GM18868 (cell line): ENCODE measurements at regions not wholly inside any gene's neighbourhood (a gene's known extent, or its start where the extent isn't known, plus 50 kb on each side); places are given as distances from the start of the nearest gene placed in this dataset.
"Not testable (repeated sequence)": the region's sequence is repeated elsewhere in the genome, so short reads cannot be mapped to it uniquely, and the experiment has no call there.

Source experiments
- ATAC-seq: cut with Tn5 transposase; IDR thresholded peaks from one replicate; pipeline ENCODE4 v1.9.1; 2021; ENCODE audit warnings: mild to moderate bottlenecking, moderate library complexity; ENCODE audit not compliant: unreplicated experiment

DNA sequence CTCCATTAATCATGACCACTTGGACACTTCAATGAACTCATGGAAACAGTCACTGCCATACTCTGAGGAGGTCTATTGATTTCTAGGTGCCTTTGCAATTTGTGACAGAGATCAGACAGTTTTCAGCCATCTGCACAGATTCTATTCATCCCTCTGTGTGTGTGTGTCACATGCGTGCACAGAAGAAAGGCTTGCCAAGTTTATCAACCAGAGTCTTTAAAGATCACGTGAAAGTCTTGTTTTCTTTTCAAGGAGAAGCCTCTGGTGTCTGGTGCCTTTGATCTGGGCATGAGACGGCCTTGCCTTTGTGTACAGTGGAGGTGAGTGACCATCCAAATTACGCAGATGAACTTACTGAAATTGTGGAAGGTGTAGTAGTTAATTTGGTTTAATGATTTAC is 164.2 kb downstream of the VAPA start:
- no peak for ATAC-seq

- ATAC-seq, result no peak
Measured at GRCh38 chr18:10080372-10080771, 166.6 kb downstream of the VAPA start.

DNA sequence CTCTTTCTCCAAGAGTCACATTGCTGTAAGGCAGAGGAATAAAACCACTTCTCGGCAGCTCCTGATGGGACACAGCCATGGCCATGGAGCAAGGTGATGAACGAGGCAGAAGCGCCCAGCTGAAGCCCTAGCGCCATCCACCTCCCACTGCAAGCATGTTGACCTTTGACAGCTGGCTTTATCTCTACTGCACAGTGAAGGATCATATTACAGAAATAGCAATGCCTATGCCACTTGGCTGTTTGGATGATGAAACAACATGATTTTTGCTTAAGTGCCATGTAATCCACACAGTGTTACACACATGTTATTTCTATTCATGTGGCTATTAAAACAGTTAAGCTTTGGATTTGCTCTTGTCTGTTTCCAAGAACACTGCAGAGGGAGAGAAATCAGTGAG is 167.7 kb downstream of the VAPA start:
- no peak for ATAC-seq

DNA sequence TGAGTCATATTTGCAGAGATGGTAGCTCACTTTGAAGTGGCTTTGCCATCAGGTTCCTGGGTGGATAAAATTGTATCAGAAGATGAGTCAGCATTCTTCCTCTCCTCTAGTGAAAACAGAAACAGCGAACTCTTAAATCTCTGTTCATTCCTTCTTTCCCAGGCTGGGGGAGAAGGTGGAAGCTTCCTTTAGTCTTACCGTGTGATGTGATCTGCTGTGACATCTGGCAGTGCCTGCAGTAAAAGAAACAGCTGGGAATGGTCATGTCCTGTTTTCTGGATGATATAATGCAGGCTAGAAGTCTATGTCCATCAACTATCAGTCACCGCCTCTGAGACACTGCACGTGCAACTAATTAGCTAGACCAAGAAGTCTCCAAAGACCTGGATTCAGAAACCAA is 171.6 kb downstream of the VAPA start:
- no peak for ATAC-seq

- no peak for ATAC-seq
Measured at GRCh38 chr18:10085876-10086275, 172.1 kb downstream of the VAPA start.

GRCh38 chr18:10086458-10087210 is 172.8 kb downstream of the VAPA start:
- no peak for ATAC-seq

DNA sequence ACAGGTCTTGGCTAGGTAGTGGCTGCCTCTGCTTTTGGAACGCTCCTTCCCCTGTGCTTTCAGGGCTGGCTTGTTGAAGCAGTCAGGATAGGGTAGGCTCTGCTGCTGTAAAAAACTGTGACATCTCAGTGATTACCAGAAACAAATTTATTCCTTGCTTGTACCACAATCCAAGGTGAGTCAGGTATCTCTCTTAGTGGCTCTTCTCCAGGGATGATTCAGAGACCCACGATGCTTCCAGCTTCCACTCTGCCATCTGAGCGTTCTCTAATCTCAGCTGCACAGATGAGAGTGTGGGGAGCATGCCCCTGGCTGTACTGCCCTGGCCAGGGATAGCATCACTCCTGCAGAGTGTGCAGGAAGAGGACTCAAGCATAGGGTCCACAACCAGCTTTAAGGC is 174.9 kb downstream of the VAPA start:
- no peak for ATAC-seq

- no peak for ATAC-seq
Measured at GRCh38 chr18:10089881-10090280, 176.1 kb downstream of the VAPA start.

GRCh38 chr18:10090668-10091067 is 176.9 kb downstream of the VAPA start:
- ATAC-seq, result no peak

- no peak for ATAC-seq
Measured at GRCh38 chr18:10093445-10093844, 179.6 kb downstream of the VAPA start.

DNA sequence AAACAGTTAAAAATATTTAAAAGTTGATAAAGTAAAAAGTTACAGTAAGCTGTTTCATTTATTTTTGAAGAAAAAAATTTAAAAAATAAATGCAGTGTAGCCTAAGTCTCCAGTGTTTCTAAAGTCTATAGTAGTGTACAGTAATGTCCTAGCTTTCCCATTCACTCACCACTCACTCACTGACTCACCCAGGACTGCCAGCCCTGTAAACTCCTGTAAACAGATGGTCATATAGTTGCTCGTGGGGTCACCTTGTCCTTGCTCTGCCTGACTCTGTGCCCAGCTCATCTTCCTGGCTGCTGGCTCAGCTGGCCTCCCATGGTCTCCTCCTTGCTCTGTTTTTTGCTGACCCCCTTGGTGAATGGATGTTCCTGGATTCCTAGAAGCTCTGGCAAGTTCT is 180.3 kb downstream of the VAPA start:
- ATAC-seq, result no peak

GRCh38 chr18:10094655-10095054 is 180.8 kb downstream of the VAPA start:
- ATAC-seq, result no peak

DNA sequence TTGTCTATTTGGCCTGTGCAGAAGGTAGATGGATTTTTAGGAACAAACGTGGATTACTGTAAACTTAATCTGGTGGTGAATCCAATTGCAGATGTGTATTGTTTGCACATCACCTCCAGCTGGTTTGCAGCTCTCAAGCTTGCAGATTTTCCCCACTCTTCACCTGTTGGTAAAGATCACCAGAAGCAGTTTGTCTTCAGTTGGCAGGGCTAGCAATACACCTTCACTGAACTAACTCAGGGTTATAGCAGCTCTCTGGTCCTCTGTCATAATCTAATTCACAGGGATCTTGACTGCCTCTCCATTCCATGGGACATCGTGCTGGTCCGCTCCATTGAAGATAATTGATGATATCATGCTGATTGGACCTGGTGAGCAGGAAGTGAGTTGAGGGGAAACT is 181.5 kb downstream of the VAPA start:
- ATAC-seq, result no peak

- no peak for ATAC-seq
Measured at GRCh38 chr18:10099539-10100140, 185.8 kb downstream of the VAPA start.

DNA sequence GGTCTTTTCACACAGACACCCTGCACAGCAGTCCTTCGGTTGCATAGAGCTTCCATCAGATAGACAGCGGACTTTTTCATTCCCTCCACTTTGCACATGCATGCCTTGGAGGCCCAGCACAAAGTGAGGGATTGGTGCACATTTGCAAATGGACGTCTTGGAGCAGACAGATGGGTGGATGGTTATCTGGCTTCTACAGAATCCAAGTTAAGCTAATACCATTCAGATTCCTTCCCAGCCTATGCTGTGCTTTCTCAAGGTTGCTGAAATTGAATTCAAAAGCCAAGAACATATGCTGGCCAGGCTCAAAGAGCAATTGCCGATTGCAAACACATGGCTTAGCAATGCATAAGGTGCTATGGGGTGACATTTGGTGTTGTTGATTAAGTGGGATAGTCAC is 186.4 kb downstream of the VAPA start:
- ATAC-seq, result no peak

- no peak for ATAC-seq
Measured at GRCh38 chr18:10100941-10101701, 187.3 kb downstream of the VAPA start.

GRCh38 chr18:10101729-10102128 is 187.9 kb downstream of the VAPA start:
- ATAC-seq, result no peak

GRCh38 chr18:10105118-10105517 is 191.3 kb downstream of the VAPA start:
- not testable (repeated sequence) for ATAC-seq

- ATAC-seq, result no peak
Measured at GRCh38 chr18:10111191-10111590, 197.4 kb downstream of the VAPA start.

GRCh38 chr18:10111944-10112343 is 198.1 kb downstream of the VAPA start:
- ATAC-seq, result no peak

DNA sequence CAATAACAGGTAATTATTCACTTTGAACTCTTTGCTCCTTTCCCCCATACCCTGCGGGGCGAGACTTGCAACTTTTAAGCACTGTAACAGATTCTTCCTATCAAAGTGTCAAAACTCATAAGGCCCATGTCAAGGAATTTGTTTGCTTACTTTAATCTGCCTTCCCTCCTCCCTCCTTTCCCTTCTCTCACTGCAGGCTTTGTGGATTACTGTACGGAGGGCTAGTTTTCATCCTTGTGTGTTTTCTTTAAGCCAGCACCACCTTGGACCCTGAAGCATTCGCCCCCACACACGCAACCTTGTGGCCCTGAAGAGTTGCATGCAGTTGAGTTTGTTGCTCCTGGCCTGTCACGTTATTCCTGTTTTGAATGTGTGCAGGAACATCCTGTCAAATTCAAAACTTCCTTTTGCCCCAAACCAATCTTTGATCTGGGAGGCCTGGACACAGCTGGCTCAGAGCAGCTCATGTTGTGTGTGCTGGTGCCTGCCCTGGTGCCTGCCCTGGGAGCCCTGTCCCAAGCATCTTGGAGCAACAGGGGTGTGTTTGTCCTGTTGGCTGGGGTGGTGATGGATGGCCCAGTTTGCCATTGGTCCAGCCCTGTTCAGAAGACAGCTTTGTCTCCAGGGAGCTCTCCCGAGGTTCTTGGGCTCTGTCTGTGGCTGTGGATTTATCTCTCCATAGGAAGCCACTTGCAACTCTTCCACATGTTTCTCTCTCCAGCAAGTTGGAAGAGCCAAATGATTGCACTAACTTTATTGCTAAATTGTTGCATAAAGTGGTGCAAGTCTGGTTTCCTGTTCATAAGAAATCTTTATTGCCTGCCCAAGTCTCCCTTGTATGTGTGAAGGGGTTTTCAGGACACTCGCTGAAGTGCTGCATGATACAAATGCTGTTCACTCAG is 199.6 kb downstream of the VAPA start:
- no peak for ATAC-seq
